ENCODE measurements at regions not wholly inside any gene's neighbourhood (a gene's known extent, or its start where the extent isn't known, plus 50 kb on each side); places are given as distances from the start of the nearest gene placed in this dataset.
"Not testable (repeated sequence)": the region's sequence is repeated elsewhere in the genome, so short reads cannot be mapped to it uniquely, and the experiment has no call there.

DNA sequence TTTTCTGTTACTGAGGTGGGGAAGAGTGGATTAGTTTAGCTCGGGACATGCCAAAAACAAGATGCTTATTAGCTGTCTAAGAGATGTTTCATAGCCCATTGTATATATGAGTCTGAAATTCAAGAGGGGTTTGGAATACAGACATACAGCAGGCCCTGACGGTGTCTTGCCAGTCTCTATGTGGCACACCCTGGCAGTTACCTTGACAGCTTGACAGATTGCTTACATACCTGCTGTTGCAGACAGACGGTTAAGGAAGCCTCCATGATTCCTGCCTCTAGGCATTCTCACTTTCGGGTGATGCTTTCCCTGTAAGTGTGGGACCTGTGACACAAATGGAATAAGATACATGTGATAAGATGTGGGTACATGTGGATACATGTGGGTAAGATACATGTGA is 95.0 kb downstream of the QRSL1 start:
- Histone ChIP-seq H3K27me3 (no peaks in the 10 kb centered on the region), H3K4me3 (no peak overlapping the region), H3K27ac (no peak overlapping the region), H3K4me1 (peaks cover 0 to 8% (median 0%) of the 10 kb centered on the region in 3 donors), H3K36me3 (no peaks in the 10 kb centered on the region), H3K9me3 (no peaks in the 10 kb centered on the region)
- no peak for DNase-seq
- no peak for TF ChIP-seq CTCF (IDR thresholded peaks at IDR 0.05)
- no peak for TF ChIP-seq POLR2A (IDR thresholded peaks at IDR 0.05)
- intact Hi-C loops (cut with DNase I) = no loop called here
- WGBS, 2 donors = 37 to 68% methylated on average over 3 to 4 of the region's 4 CpGs

DNA sequence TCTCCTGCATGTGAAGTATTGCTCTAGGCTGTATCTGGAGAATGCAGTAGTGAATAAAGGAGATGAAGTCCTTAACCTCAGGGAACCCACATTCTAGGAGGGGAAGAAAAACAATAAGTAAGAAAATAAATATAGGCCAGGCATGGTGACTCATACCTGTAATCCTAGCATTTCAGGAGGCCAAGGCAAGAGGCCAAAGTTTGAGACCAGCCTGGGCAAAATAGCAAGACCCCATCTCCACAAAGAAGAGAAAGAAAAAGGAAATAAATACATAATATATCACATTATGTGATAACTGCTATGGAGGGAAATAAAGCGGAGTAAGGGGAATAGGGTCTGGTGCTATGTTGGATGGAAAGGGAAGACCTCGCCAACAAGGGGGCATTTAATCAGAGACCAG is 94.0 kb downstream of the QRSL1 start:
- intact Hi-C loops (cut with DNase I); H3K27me3 ChIP-seq: not testable (repeated sequence)
- WGBS, 2 donors = 93 to 100% methylated on average over 2 of the region's 2 CpGs

GRCh38 chr6:106721189-106721588 is 91.8 kb downstream of the QRSL1 start:
- H3K9me3 ChIP-seq; H3K27me3 ChIP-seq; H3K4me3 ChIP-seq; intact Hi-C loops (cut with DNase I); H3K4me1 ChIP-seq; H3K36me3 ChIP-seq; H3K27ac ChIP-seq; DNase-seq: not testable (repeated sequence)
- 53 to 79% methylated on average over 2 to 4 of the region's 4 CpGs for WGBS, 2 donors

More for the DNA sequence above, 94.0 kb downstream of the QRSL1 start:
- not testable (repeated sequence) for H3K27ac ChIP-seq, DNase-seq, H3K36me3 ChIP-seq, H3K9me3 ChIP-seq, H3K4me1 ChIP-seq, H3K4me3 ChIP-seq

Small RNAs in the stretch of these regions (small RNA-seq; reads per million reads assigned to genes)
- gene MIR587 (0 reads per million in 4 donors), gene RNU6-117P (0 reads per million in 4 donors)

Measured in esophagus squamous epithelium (tissue), 5 donors.